CD4-positive, alpha-beta T cell (primary cell): ENCODE measurements at regions not wholly inside any gene's neighbourhood (a gene's known extent, or its start where the extent isn't known, plus 50 kb on each side); places are given as distances from the start of the nearest gene placed in this dataset.
"Not testable (repeated sequence)": the region's sequence is repeated elsewhere in the genome, so short reads cannot be mapped to it uniquely, and the experiment has no call there.

Experiments used
- ATAC-seq: fragments of 200-7000 bp; cut with Tn5 transposase; one replicate; pipeline ENCODE4 v1.10.0; 2022; ENCODE audit warnings: mild to moderate bottlenecking; ENCODE audit not compliant: poor library complexity
- CTCF ChIA-PET: fragments of 350-600 bp; sonication (Branson Sonifier 250); formaldehyde crosslinking; loops from one replicate; lab custom pipeline; 2021; ENCODE audit warnings: antibody characterized with exemption, inconsistent platforms; lab: Charles Lee
- POLR2A ChIA-PET: fragments of 350-600 bp; sonication (Branson Sonifier 250); formaldehyde crosslinking; loops from one replicate; lab custom pipeline; 2021; ENCODE audit warnings: antibody characterized with exemption, inconsistent platforms; lab: Charles Lee
- DNase-seq, 14 experiments: peaks; one replicate each; pipeline ENCODE4 v3.0.0-alpha.2; 2013 to 2020; ENCODE audit warnings: mixed read lengths in 2 of 14
- H3K27ac ChIP-seq, 2 donors: one replicate each; pipeline versions ENCODE4 v1.5.1 to v1.7.0; 2013; ENCODE audit warnings: low read length in 2 of 2, low read depth in 1 of 2, mild to moderate bottlenecking in 1 of 2
- H3K27me3 ChIP-seq, 2 experiments: 1 replicate in 1 of 2; 2 replicates in 1 of 2; pipeline versions ENCODE4 v1.6.1 to v1.7.0; 2013; ENCODE audit warnings: low read length in 2 of 2, control low read depth in 1 of 2, mild to moderate bottlenecking in 1 of 2, moderate library complexity in 1 of 2; ENCODE audit not compliant: insufficient read depth in 2 of 2, control insufficient read depth in 1 of 2
- H3K36me3 ChIP-seq: one replicate; pipeline ENCODE4 v1.6.1; 2013; ENCODE audit warnings: low read length, control low read depth; ENCODE audit not compliant: insufficient read depth
- H3K4me1 ChIP-seq: one replicate; pipeline ENCODE4 v1.6.1; 2013; ENCODE audit warnings: low read length, control low read depth; ENCODE audit not compliant: insufficient read depth
- H3K4me3 ChIP-seq: one replicate; pipeline ENCODE4 v1.5.1; 2013; ENCODE audit warnings: mild to moderate bottlenecking, low read length, moderate library complexity
- H3K9me3 ChIP-seq, 2 experiments: 1 replicate in 1 of 2; 2 replicates in 1 of 2; pipeline versions ENCODE4 v1.6.1 to v1.7.0; 2013; ENCODE audit warnings: low read length in 2 of 2, mild to moderate bottlenecking in 2 of 2, control low read depth in 1 of 2, moderate library complexity in 1 of 2; ENCODE audit not compliant: control insufficient read depth in 1 of 2, insufficient read depth in 1 of 2
- H3K27ac Mint-ChIP-seq: one replicate; pipeline ENCODE4 v1.8.0; 2020; ENCODE audit warnings: mixed read lengths
- H3K27me3 Mint-ChIP-seq: one replicate; pipeline ENCODE4 v1.8.0; 2021; ENCODE audit warnings: mixed read lengths
- H3K36me3 Mint-ChIP-seq: one replicate; pipeline ENCODE4 v1.8.0; 2021; ENCODE audit warnings: low read depth, mixed read lengths
- H3K4me1 Mint-ChIP-seq: one replicate; pipeline ENCODE4 v1.8.0; 2021; ENCODE audit warnings: low read depth, mixed read lengths
- H3K4me3 Mint-ChIP-seq: one replicate; pipeline ENCODE4 v1.8.0; 2020; ENCODE audit warnings: mild to moderate bottlenecking, mixed read lengths
- H3K9me3 Mint-ChIP-seq: one replicate; pipeline ENCODE4 v1.8.0; 2020; ENCODE audit warnings: mixed read lengths
- intact Hi-C, 2 experiments: fragments of 100-400 bp; cut with DNase I in 1 of 2; cut with micrococcal nuclease in 1 of 2; formaldehyde crosslinking; loops; one replicate each; pipeline versions ENCODE4 v1.15.1 to v1.9.0; 2023 to 2025; cut with DNase I, micrococcal nuclease
- TF ChIP-seq, protein P1 (sequence below): fragments of 200-600 bp; IDR thresholded peaks from one replicate; pipeline ENCODE4 v1.8.0; 2022; ENCODE audit warnings: antibody characterized with exemption, mild to moderate bottlenecking

DNA sequence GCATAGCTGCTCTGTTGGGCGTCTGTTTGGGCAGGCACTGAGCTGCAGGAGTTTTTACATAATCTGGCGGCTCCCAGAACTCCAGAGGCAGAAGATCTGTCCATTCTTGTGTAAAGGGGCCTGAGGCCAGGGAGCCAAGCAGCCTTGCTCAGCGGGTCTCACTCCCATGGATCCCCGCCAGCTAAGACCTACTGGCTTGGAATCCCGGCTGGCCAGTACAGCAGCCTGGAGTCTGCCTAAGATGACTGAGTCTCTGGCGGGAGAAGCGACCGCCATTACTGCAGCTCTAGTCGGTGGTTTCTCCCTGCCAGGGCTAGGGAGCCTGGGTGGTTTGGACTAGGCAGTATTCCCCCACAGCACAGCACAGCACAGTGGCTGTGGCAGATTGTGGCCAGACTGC, 268.4 kb upstream of the SYNCRIP start:
- Histone ChIP-seq H3K36me3 (no peaks in the 10 kb centered on the region), H3K4me1 (no peaks in the 10 kb centered on the region), H3K4me3 (no peak overlapping the region), H3K27me3 (no peaks in the 10 kb centered on the region), H3K27ac (no peak overlapping the region), H3K9me3 (peaks cover 0 to 14% of the 10 kb centered on the region in 2 experiments)
- ATAC-seq, result no peak
- Mint-ChIP-seq H3K27ac (no peak overlapping the region), H3K9me3 (peaks cover 4% of the 10 kb centered on the region), H3K36me3 (no peaks in the 10 kb centered on the region), H3K4me1 (no peaks in the 10 kb centered on the region), H3K27me3 (peaks cover 6% of the 10 kb centered on the region), H3K4me3 (no peak overlapping the region)
- DNase-seq, result no peak
- TF ChIP-seq, protein P1, sequence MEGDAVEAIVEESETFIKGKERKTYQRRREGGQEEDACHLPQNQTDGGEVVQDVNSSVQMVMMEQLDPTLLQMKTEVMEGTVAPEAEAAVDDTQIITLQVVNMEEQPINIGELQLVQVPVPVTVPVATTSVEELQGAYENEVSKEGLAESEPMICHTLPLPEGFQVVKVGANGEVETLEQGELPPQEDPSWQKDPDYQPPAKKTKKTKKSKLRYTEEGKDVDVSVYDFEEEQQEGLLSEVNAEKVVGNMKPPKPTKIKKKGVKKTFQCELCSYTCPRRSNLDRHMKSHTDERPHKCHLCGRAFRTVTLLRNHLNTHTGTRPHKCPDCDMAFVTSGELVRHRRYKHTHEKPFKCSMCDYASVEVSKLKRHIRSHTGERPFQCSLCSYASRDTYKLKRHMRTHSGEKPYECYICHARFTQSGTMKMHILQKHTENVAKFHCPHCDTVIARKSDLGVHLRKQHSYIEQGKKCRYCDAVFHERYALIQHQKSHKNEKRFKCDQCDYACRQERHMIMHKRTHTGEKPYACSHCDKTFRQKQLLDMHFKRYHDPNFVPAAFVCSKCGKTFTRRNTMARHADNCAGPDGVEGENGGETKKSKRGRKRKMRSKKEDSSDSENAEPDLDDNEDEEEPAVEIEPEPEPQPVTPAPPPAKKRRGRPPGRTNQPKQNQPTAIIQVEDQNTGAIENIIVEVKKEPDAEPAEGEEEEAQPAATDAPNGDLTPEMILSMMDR, result no peak
- intact Hi-C loops, result no loop called here
- ChIA-PET POLR2A (no interaction called here), CTCF (interaction anchor here (0.7 kb wide), 1 partner anchor 11 kb away, joined by 3 read pairs; no protein-coding TSS in a partner anchor)

DNA sequence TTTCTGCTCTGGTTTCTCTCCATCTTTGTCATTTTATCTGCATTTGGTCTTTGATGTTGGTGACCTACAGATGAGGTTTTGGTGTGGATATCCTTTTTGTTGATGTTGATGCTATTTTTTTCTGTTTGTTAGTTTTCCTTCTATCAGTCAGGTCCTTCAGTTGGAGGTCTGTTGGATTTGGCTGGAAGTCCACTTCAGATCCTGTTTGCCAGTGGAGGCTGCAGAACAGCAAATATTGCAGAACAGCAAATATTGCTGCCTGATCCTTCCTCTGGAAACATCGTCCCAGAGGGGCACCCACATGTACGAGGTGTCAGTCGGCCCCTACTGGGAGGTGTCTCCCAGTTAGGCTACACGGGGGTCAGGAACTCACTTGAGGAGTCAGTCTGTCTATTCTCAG, 265.4 kb upstream of the SYNCRIP start:
- H3K27me3 ChIP-seq, intact Hi-C loops, H3K9me3 Mint-ChIP-seq, H3K27ac ChIP-seq, H3K4me1 ChIP-seq, H3K27ac Mint-ChIP-seq, H3K4me3 ChIP-seq, ATAC-seq, H3K36me3 Mint-ChIP-seq, DNase-seq, CTCF ChIA-PET, H3K4me3 Mint-ChIP-seq, H3K4me1 Mint-ChIP-seq, POLR2A ChIA-PET, H3K36me3 ChIP-seq: not testable (repeated sequence)
- peaks cover 0 to 14% of the 10 kb centered on the region in 2 experiments for H3K9me3 ChIP-seq
- peaks cover 11% of the 10 kb centered on the region for H3K27me3 Mint-ChIP-seq

DNA sequence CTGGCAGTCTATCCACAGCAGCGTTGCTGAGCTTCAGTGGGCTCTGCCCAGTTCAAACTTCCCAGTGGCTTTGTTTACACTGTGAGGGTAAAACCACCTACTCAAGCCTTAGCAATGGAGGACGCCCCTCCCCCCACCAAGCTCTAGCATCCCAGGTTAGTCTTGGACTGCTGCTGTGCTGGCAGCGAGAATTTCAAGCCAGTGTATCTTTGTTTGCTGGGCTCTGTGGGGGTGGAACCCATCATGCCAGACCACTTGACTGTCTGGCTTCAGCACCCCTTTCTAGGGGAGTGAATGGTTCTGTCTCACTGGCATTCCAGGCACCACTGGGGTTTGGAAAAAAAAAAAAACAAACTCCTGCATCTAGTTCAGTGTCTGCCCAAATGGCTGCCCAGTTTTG, 249.7 kb upstream of the SYNCRIP start:
- no peak overlapping the region for H3K4me3 Mint-ChIP-seq
- DNase-seq, result no peak
- ChIA-PET CTCF (no interaction called here), POLR2A (no interaction called here)
- H3K36me3 Mint-ChIP-seq, result no peaks in the 10 kb centered on the region
- H3K4me1 ChIP-seq, result no peaks in the 10 kb centered on the region
- H3K9me3 ChIP-seq, result peaks cover 0 to 8% of the 10 kb centered on the region in 2 experiments
- H3K4me3 ChIP-seq, result no peak overlapping the region
- no peak overlapping the region for H3K27ac ChIP-seq
- H3K27ac Mint-ChIP-seq, result no peak overlapping the region
- H3K27me3 Mint-ChIP-seq, result no peaks in the 10 kb centered on the region
- H3K9me3 Mint-ChIP-seq, result peaks cover 5% of the 10 kb centered on the region
- no peak for ATAC-seq
- intact Hi-C loops, result no loop called here
- H3K4me1 Mint-ChIP-seq, result no peaks in the 10 kb centered on the region
- H3K36me3 ChIP-seq, result no peaks in the 10 kb centered on the region
- no peaks in the 10 kb centered on the region for H3K27me3 ChIP-seq
- TF ChIP-seq, protein P1, result no peak

DNA sequence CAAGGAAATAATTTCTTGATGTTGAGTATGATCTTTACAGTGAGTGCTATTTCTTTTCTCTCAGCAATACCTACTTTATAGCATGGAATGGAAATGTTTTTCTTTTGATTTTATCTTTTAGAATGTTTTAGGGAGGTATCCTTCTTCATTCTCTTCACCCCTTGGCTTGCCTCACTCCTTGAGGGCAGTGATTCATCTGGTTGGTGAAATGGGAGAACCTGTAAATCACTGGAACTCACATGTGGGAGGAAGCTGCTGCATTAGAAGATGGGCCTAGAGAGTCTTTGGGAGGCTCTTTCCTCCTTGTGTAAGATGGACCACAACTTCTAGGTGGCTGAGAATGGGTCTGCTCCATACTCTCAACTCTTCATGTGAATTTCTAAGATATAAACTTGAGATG, 244.8 kb upstream of the SYNCRIP start:
- H3K9me3 ChIP-seq, result no peaks in the 10 kb centered on the region
- ChIA-PET POLR2A (no interaction called here), CTCF (no interaction called here)
- no peak overlapping the region for H3K27ac ChIP-seq
- no peak overlapping the region for H3K4me3 Mint-ChIP-seq
- no peaks in the 10 kb centered on the region for H3K4me1 Mint-ChIP-seq
- no peak for DNase-seq
- no peak overlapping the region for H3K27ac Mint-ChIP-seq
- ATAC-seq, result no peak
- H3K36me3 ChIP-seq, result no peaks in the 10 kb centered on the region
- H3K4me3 ChIP-seq, result no peak overlapping the region
- H3K27me3 ChIP-seq, result peaks cover 0 to under 1% of the 10 kb centered on the region in 2 experiments
- no peaks in the 10 kb centered on the region for H3K36me3 Mint-ChIP-seq
- no peaks in the 10 kb centered on the region for H3K4me1 ChIP-seq
- peaks cover 13% of the 10 kb centered on the region for H3K27me3 Mint-ChIP-seq
- intact Hi-C loops, result no loop called here
- TF ChIP-seq, protein P1, result no peak
- peaks cover 5% of the 10 kb centered on the region for H3K9me3 Mint-ChIP-seq
